Fibroblast of lung (primary cell): ENCODE measurements at regions not wholly inside any gene's neighbourhood (a gene's known extent, or its start where the extent isn't known, plus 50 kb on each side); places are given as distances from the start of the nearest gene placed in this dataset.

ENCODE experiments used
- DNase-seq, 2 donors: peaks; one replicate each; pipeline versions ENCODE4 v3.0.0 to v3.0.0-alpha.2; 2010; ENCODE audit warnings: low read depth in 2 of 2
- H2AFZ ChIP-seq: 2 replicates; pipeline ENCODE4 v1.5.1; 2012; ENCODE audit warnings: low read length, control low read depth, inconsistent platforms
- H3K27ac ChIP-seq: 2 replicates; pipeline ENCODE4 v1.5.1; 2011; ENCODE audit warnings: low read length, control low read depth; ENCODE audit not compliant: insufficient read depth
- H3K27me3 ChIP-seq: 2 replicates; pipeline ENCODE4 v1.5.1; 2011; ENCODE audit warnings: mild to moderate bottlenecking, low read length; ENCODE audit not compliant: control insufficient read depth, insufficient read depth
- H3K36me3 ChIP-seq: 2 replicates; pipeline ENCODE4 v1.5.1; 2011; ENCODE audit warnings: low read length; ENCODE audit not compliant: control insufficient read depth, insufficient read depth
- H3K4me1 ChIP-seq: 2 replicates; pipeline ENCODE4 v1.5.1; 2011; ENCODE audit warnings: low read length; ENCODE audit not compliant: control insufficient read depth, insufficient read depth; ENCODE audit errors: extremely low read depth
- H3K4me2 ChIP-seq: 2 replicates; pipeline ENCODE4 v1.5.1; 2011; ENCODE audit warnings: low read length, control low read depth; ENCODE audit not compliant: insufficient read depth; ENCODE audit errors: extremely low read depth
- H3K4me3 ChIP-seq, 4 experiments: fragments of 200-600 bp in 1 of 4; sonication (generic) in 1 of 4; replicated peaks in 1 of 4; 2 replicates each; pipeline ENCODE4 v1.5.1; 2011 to 2016; ENCODE audit warnings: low read length in 4 of 4, low read depth in 3 of 4, mild to moderate bottlenecking in 3 of 4, control low read depth in 2 of 4, inconsistent platforms in 1 of 4, mixed read lengths in 1 of 4; ENCODE audit not compliant: insufficient read depth in 1 of 4; ENCODE audit errors: control extremely low read depth in 1 of 4
- H3K79me2 ChIP-seq: 2 replicates; pipeline ENCODE4 v1.5.1; 2012; ENCODE audit warnings: mild to moderate bottlenecking, low read length, inconsistent platforms; ENCODE audit not compliant: control insufficient read depth, insufficient read depth
- H3K9ac ChIP-seq: 2 replicates; pipeline ENCODE4 v1.5.1; 2011; ENCODE audit warnings: mild to moderate bottlenecking, low read length, control low read depth; ENCODE audit not compliant: insufficient read depth
- H3K9me3 ChIP-seq: 2 replicates; pipeline ENCODE4 v1.5.1; 2012; ENCODE audit warnings: low read depth, low read length; ENCODE audit not compliant: control insufficient read depth, insufficient read depth
- H4K20me1 ChIP-seq: 2 replicates; pipeline ENCODE4 v1.5.1; 2011; ENCODE audit warnings: low read length; ENCODE audit not compliant: control insufficient read depth, insufficient read depth; ENCODE audit errors: extremely low read depth
- EZH2 ChIP-seq: IDR thresholded peaks from 2 replicates; pipeline ENCODE4 v1.5.1; 2012; ENCODE audit warnings: low read length, control low read depth, mild to moderate bottlenecking; ENCODE audit errors: missing control alignments
- TF ChIP-seq, protein P1 (sequence below), 2 donors: IDR thresholded peaks in 1 of 2; conservative IDR thresholded peaks in 1 of 2; 1 replicate in 1 of 2; 2 replicates in 1 of 2; pipeline ENCODE4 v1.5.1; 2011 to 2012; ENCODE audit warnings: low read length in 2 of 2, control low read depth in 1 of 2, inconsistent platforms in 1 of 2, low read depth in 1 of 2, mild to moderate bottlenecking in 1 of 2

DNA sequence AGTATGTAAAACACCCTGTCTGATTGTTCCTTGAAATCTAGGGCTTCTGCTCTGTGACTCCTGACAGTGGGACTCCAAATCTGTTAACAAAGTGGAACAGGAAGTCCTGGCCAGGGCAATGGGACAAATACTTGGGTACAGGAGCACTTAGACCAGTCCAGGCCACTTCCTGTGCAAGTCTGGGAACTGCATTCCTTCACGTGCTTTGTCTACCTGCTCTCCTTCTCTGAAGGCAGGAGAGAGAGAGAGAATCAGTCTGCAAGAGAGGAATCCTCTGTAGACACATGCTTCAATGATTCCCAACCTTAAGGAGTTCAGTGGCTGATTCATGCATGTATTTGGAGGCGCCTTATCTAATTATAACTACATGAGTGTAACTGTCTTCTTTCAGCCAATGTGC is 530.2 kb downstream of the GATA3 start:
- Histone ChIP-seq H4K20me1 (no peaks in the 10 kb centered on the region), H3K36me3 (no peaks in the 10 kb centered on the region), H3K4me3 (no peak overlapping the region), H3K79me2 (no peaks in the 10 kb centered on the region), H3K4me2 (no peak overlapping the region), H3K9me3 (no peaks in the 10 kb centered on the region), H3K27ac (no peak overlapping the region), H2AFZ (no peak overlapping the region), H3K9ac (no peak overlapping the region), H3K27me3 (no peaks in the 10 kb centered on the region), H3K4me1 (no peaks in the 10 kb centered on the region)
- DNase-seq, result no peak
- no peak for TF ChIP-seq EZH2
- TF ChIP-seq, protein P1, sequence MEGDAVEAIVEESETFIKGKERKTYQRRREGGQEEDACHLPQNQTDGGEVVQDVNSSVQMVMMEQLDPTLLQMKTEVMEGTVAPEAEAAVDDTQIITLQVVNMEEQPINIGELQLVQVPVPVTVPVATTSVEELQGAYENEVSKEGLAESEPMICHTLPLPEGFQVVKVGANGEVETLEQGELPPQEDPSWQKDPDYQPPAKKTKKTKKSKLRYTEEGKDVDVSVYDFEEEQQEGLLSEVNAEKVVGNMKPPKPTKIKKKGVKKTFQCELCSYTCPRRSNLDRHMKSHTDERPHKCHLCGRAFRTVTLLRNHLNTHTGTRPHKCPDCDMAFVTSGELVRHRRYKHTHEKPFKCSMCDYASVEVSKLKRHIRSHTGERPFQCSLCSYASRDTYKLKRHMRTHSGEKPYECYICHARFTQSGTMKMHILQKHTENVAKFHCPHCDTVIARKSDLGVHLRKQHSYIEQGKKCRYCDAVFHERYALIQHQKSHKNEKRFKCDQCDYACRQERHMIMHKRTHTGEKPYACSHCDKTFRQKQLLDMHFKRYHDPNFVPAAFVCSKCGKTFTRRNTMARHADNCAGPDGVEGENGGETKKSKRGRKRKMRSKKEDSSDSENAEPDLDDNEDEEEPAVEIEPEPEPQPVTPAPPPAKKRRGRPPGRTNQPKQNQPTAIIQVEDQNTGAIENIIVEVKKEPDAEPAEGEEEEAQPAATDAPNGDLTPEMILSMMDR (conservative IDR thresholded peaks at IDR 0.05 in 1 of 2, IDR thresholded peaks at IDR 0.05 in 1 of 2; ENCODE audit: low read depth in 1 of 2, low read length in 2 of 2), result no peak

DNA sequence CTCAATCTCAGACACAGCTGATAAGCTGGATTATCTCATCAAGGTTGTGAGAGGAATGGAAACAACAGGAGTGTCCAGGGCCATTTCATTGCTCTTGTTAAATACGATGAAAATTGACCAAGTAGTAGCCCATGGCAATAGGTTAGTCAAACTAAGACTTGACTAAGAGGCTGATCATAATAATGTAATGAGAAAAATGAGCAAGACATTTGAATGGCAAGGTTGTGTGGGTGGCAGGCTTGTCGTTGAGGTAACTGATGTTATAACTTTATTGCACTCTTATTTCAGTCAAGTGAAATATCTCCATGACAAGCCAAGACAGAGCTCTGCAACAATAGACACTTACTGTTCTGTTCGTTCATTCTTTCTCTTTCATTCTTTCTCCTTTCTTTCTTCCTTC is 532.0 kb downstream of the GATA3 start:
- no peaks in the 10 kb centered on the region for H3K4me1 ChIP-seq
- no peak overlapping the region for H3K27ac ChIP-seq
- H3K36me3 ChIP-seq, result no peaks in the 10 kb centered on the region
- DNase-seq, result no peak
- no peak overlapping the region for H2AFZ ChIP-seq
- no peaks in the 10 kb centered on the region for H3K27me3 ChIP-seq
- TF ChIP-seq, protein P1 (conservative IDR thresholded peaks at IDR 0.05 in 1 of 2, IDR thresholded peaks at IDR 0.05 in 1 of 2; ENCODE audit: low read depth in 1 of 2, low read length in 2 of 2), result no peak
- no peak for TF ChIP-seq EZH2
- no peaks in the 10 kb centered on the region for H3K79me2 ChIP-seq
- no peak overlapping the region for H3K9ac ChIP-seq
- H3K9me3 ChIP-seq, result no peaks in the 10 kb centered on the region
- H3K4me2 ChIP-seq, result no peak overlapping the region
- no peaks in the 10 kb centered on the region for H4K20me1 ChIP-seq
- H3K4me3 ChIP-seq, result no peak overlapping the region

DNA sequence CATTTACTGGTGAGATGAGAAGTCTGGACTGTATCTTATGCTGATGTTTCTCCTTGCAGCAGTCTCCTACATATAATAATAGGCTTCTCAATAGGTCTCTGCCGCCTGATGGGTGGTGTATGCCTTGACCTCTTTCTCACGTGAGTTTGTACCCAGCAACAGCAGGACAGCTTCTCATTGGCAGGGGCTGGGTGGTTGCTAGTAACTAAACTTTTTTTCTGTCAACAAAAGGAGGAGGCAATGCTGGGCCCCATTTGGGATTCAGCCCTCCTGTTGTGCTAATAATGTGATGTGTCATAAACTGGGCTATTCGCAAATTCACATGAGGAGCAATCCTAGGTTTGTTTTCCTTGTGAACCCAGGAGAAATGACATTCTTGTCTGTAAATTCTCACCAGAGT is 533.6 kb downstream of the GATA3 start:
- no peaks in the 10 kb centered on the region for H3K79me2 ChIP-seq
- H3K4me2 ChIP-seq, result no peak overlapping the region
- no peak overlapping the region for H3K27ac ChIP-seq
- no peaks in the 10 kb centered on the region for H3K36me3 ChIP-seq
- H4K20me1 ChIP-seq, result no peaks in the 10 kb centered on the region
- no peak overlapping the region for H3K4me3 ChIP-seq
- DNase-seq, result no peak
- TF ChIP-seq EZH2, result no peak
- TF ChIP-seq, protein P1 (conservative IDR thresholded peaks at IDR 0.05 in 1 of 2, IDR thresholded peaks at IDR 0.05 in 1 of 2; ENCODE audit: low read depth in 1 of 2, low read length in 2 of 2), result no peak
- H3K9ac ChIP-seq, result no peak overlapping the region
- H3K9me3 ChIP-seq, result no peaks in the 10 kb centered on the region
- H3K27me3 ChIP-seq, result no peaks in the 10 kb centered on the region
- no peaks in the 10 kb centered on the region for H3K4me1 ChIP-seq
- no peak overlapping the region for H2AFZ ChIP-seq
